ENCODE measurements at regions not wholly inside any gene's neighbourhood (a gene's known extent, or its start where the extent isn't known, plus 50 kb on each side); places are given as distances from the start of the nearest gene placed in this dataset.

- Histone ChIP-seq H3K4me1 (no peaks in the 10 kb centered on the region), H3K4me3 (no peak overlapping the region), H3K27ac (no peak overlapping the region), H3K4me2 (no peak overlapping the region), H3K9me3 (no peaks in the 10 kb centered on the region)
- ChIA-PET CTCF (no interaction called here), POLR2A (no interaction called here)
- 18% methylated on average over 2 of the region's 2 CpGs for WGBS (ENCODE audit: missing lambda C conversion rate)
- no peak for TF ChIP-seq CTCF (IDR thresholded peaks at IDR 0.05)
- TF ChIP-seq MYC (IDR thresholded peaks at IDR 0.05; ENCODE audit: borderline replicate concordance, low read length): no peak
- TF ChIP-seq PHF8 (IDR thresholded peaks at IDR 0.05; ENCODE audit: borderline replicate concordance, low read depth): no peak
- no peak for TF ChIP-seq ESRRA (IDR thresholded peaks at IDR 0.05; ENCODE audit: borderline replicate concordance, low read length)
- TF ChIP-seq HOXB5 (CRISPR knock-in tag; IDR thresholded peaks at IDR 0.05): no peak
- no peak for TF ChIP-seq EHF (CRISPR knock-in tag; IDR thresholded peaks at IDR 0.05)
- TF ChIP-seq ZSCAN20 (CRISPR knock-in tag; IDR thresholded peaks at IDR 0.05): no peak
- no peak for TF ChIP-seq FOXS1 (CRISPR knock-in tag; IDR thresholded peaks at IDR 0.05)
- no peak for TF ChIP-seq POLR2A (IDR thresholded peaks at IDR 0.05; ENCODE audit: low read length)
- TF ChIP-seq CEBPB (IDR thresholded peaks at IDR 0.05): no peak
- TF ChIP-seq, protein P1, sequence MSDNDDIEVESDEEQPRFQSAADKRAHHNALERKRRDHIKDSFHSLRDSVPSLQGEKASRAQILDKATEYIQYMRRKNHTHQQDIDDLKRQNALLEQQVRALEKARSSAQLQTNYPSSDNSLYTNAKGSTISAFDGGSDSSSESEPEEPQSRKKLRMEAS (IDR thresholded peaks at IDR 0.05): no peak
- TF ChIP-seq MAFK (IDR thresholded peaks at IDR 0.05; ENCODE audit: partially characterized antibody): no peak
- TF ChIP-seq SMC3 (IDR thresholded peaks at IDR 0.05): no peak
- TF ChIP-seq HES2 (IDR thresholded peaks at IDR 0.05): no peak
- no peak for TF ChIP-seq CBX2 (IDR thresholded peaks at IDR 0.05; ENCODE audit: borderline replicate concordance, low read depth)
- no peak for TF ChIP-seq HOXA7 (CRISPR knock-in tag; IDR thresholded peaks at IDR 0.05)
- no peak for TF ChIP-seq JUN (IDR thresholded peaks at IDR 0.05)
- TF ChIP-seq, protein P2, sequence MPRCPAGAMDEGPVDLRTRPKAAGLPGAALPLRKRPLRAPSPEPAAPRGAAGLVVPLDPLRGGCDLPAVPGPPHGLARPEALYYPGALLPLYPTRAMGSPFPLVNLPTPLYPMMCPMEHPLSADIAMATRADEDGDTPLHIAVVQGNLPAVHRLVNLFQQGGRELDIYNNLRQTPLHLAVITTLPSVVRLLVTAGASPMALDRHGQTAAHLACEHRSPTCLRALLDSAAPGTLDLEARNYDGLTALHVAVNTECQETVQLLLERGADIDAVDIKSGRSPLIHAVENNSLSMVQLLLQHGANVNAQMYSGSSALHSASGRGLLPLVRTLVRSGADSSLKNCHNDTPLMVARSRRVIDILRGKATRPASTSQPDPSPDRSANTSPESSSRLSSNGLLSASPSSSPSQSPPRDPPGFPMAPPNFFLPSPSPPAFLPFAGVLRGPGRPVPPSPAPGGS (IDR thresholded peaks at IDR 0.05): no peak
- ATAC-seq (no peak), DNase-seq (ENCODE audit: low read depth in 1 of 2, low spot score in 1 of 2) (no peak), FAIRE-seq (no peak)
Observed at GRCh38 chr10:111367531-111367930, 290.7 kb downstream of the ADRA2A start.

DNA sequence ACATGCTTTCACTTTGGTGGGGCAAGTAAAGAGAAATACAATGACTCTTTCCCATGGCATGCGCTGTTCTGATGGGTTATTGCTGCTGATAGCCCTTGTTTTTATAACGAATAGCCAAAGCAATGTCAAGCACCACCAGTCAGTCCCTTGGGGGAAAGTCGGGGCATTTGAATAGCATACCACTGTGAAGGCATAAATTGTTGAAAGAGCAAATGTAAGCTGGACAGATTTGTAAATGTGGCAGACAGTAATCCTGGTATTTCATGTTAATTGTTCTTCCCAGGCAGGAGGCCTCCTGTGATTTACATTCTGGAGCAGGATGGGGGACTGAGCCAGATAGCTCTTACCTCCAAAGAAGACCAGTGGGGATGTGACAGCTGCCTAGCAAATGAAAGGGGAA is 293.3 kb downstream of the ADRA2A start:
- Histone ChIP-seq H3K27ac (no peak overlapping the region), H3K4me2 (no peak overlapping the region), H3K9me3 (no peaks in the 10 kb centered on the region), H3K4me1 (no peaks in the 10 kb centered on the region), H3K4me3 (no peak overlapping the region)
- TF ChIP-seq KDM1A (IDR thresholded peaks at IDR 0.05; ENCODE audit: low read depth) (no peak), HMGXB4 (CRISPR knock-in tag; IDR thresholded peaks at IDR 0.05; ENCODE audit: borderline replicate concordance) (no peak), ESRRA (IDR thresholded peaks at IDR 0.05; ENCODE audit: borderline replicate concordance, low read length) (no peak), FOSL2 (IDR thresholded peaks at IDR 0.05) (no peak), FOSL2 (CRISPR knock-in tag; IDR thresholded peaks at IDR 0.05) (no peak), EHMT2 (IDR thresholded peaks at IDR 0.05; ENCODE audit: low read depth) (no peak), MYC (IDR thresholded peaks at IDR 0.05; ENCODE audit: borderline replicate concordance, low read length) (no peak), HDAC2 (IDR thresholded peaks at IDR 0.05) (no peak), SREBF2 (IDR thresholded peaks at IDR 0.05) (no peak), BHLHE40 (IDR thresholded peaks at IDR 0.05; ENCODE audit: low read depth, low read length) (no peak), NFE2L2 (conservative IDR thresholded peaks at IDR 0.05; ENCODE audit: low read length) (no peak), REST (IDR thresholded peaks at IDR 0.05) (no peak), NR3C1 (IDR thresholded peaks at IDR 0.05) (no peak), RFX5 (IDR thresholded peaks at IDR 0.05) (no peak), CHD2 (IDR thresholded peaks at IDR 0.05; ENCODE audit: low read length, partially characterized antibody) (no peak), POLR2A (IDR thresholded peaks at IDR 0.05; ENCODE audit: low read length) (no peak), HOXB13 (CRISPR knock-in tag; IDR thresholded peaks at IDR 0.05; ENCODE audit: low read depth) (no peak), CEBPB (IDR thresholded peaks at IDR 0.05) (no peak), CBX8 (IDR thresholded peaks at IDR 0.05) (no peak)
- DNase-seq (ENCODE audit: low read depth in 1 of 2, low spot score in 1 of 2) (no peak), FAIRE-seq (no peak), ATAC-seq (no peak)
- 2% methylated on average over 3 of the region's 3 CpGs for WGBS (ENCODE audit: missing lambda C conversion rate)
- POLR2A ChIA-PET: no interaction called here
- CTCF ChIA-PET: no interaction called here
